Prostate gland (tissue), 2 donors: ENCODE measurements at regions not wholly inside any gene's neighbourhood (a gene's known extent, or its start where the extent isn't known, plus 50 kb on each side); places are given as distances from the start of the nearest gene placed in this dataset.

ENCODE experiments used
- CTCF ChIP-seq, 4 experiments: fragments of 200-600 bp in 2 of 4; fragments of 450-650 bp in 2 of 4; sonication (generic) in 2 of 4; IDR thresholded peaks; 1 replicate in 3 of 4; 2 replicates in 1 of 4; pipeline ENCODE4 v1.5.1; 2016 to 2019; ENCODE audit warnings: antibody characterized with exemption in 4 of 4, mild to moderate bottlenecking in 2 of 4, moderate library complexity in 2 of 4
- POLR2A ChIP-seq: fragments of 450-650 bp; IDR thresholded peaks from one replicate; pipeline ENCODE4 v1.6.1; 2016; ENCODE audit warnings: antibody characterized with exemption, mild to moderate bottlenecking
- POLR2AphosphoS5 ChIP-seq: sonication (generic); formaldehyde crosslinking; IDR thresholded peaks from one replicate; pipeline ENCODE4 v1.6.1; 2017; ENCODE audit warnings: antibody characterized with exemption

GRCh38 chr5:165163861-165164260, 1658.4 kb downstream of the MAT2B start:
- TF ChIP-seq POLR2A (no peak), CTCF (IDR thresholded peaks at IDR 0.05) (no peak), POLR2AphosphoS5 (no peak)
